Kidney tubule cell (primary cell): ENCODE measurements at regions not wholly inside any gene's neighbourhood (a gene's known extent, or its start where the extent isn't known, plus 50 kb on each side); places are given as distances from the start of the nearest gene placed in this dataset.
A peak's percentile ranks its signal among the peaks of the same experiment; 100 is the strongest.
"Not testable (repeated sequence)": the region's sequence is repeated elsewhere in the genome, so short reads cannot be mapped to it uniquely, and the experiment has no call there.

ENCODE experiments used
- DNase-seq: peaks from one replicate; pipeline ENCODE4 v3.0.0-alpha.2; 2018; ENCODE audit warnings: low spot score

DNA sequence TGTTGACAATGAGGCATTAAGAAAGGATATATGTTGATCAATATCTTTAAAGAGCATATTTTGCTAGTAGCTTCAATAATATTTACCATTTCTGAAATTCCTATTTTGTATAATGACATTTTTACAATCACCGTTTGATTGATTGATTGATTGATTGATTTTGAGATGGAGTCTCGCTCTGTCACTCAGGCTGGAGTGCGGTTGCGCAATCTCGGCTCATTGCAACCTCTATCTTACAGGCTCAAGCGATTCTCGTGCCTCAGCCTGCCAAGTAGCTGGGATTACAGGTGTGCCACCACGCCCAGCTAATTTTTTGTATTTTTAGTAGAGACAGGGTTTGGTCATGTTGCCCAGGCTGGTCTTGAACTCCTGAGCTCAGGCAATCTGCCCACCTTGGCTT is 150.9 kb upstream of the TEX13D start:
- not testable (repeated sequence) for DNase-seq

DNA sequence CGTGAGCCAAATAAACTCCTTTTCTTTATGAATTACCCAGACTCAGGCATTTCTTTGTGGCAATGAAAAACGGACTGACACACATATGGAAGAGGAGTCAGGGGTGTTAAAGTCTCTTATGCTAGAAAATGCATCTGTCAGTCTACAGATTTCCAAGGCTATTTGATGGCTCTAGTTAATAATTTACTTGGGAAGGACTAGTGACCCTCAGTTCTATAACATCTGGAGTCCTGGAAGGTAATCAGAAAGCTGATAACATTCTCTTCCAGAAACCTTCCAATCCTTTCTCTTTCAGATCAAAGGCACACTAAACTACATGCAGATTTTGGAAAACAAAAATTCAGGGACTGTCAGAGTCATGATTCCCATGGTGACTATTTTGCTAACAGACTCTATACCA is 142.0 kb upstream of the TEX13D start:
- no peak for DNase-seq

DNA sequence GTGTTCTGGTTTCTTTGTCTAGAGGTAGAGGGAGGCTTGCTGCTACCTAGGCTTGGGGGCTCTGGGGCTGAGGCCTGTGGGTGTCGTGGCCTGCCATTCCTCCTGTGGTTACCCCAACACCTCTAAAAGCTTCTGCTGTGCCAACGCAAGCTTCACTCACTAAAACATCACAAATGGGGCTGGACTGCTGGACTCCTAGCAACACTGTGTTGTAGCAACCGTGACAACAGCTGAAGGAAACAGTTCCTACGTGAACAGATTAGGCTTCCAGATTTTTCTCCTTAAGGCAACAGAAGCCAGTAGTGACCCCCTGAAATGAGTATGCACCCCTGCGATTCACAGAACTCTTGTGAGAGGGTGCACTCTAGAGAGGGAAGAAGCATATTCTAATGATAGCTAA is 138.3 kb upstream of the TEX13D start:
- DNase-seq: no peak

DNA sequence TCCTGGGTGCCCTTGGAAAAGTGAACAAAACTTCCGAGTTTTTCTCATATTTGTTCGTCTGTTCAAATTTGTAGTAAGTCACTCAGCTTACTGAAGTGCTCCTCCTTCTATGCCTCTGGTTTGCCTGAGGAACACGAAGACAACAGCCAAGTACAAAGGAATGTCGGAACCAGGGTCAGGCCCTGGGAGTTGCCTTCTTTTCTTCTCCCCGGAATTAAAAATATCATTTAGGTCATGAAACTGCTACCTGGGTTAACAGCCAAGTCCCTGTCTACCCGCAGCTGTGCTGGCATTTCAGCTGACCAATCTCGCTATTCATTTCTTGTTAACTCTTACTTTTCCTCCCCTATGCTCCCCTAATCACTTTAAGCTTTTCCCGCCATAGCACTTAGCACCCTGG is 137.6 kb upstream of the TEX13D start:
- DNase-seq: no peak

DNA sequence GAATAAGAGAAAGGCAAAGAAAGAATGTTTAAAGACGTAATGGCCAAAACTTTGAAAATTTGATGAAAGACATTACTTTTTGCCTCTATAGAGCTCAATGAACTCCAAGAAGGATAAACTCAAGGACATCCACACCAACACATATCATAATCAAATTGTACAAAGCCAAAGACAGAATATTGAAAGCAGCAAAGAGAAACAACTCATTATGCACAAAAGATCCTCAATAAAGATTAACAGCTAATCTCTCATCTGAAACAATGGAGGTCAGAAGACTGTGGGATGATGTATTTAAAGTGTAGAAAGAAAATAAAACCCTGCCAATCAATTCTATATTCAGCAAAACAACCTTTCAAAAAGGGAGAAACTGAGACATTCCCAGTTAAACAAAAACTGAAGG is 129.1 kb upstream of the TEX13D start:
- DNase-seq: no peak

DNA sequence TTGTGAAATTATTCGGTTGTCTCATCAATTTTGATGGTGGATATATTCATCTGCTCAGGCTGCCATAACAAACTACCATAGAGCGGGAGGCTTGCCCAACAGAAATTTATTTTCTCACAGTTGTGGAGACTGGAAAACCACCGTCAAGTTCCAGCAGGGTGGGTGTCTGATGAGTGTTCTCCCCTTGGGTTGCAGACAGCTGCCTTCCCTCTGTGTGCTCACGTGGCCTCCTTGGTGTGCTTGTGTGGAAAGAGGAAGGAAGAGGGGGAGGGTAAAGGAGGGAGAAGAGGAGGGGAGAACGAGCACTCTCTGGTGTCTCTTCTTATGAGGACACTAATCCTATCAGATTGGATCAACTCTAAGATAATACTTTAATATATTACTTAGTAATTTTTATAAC is 123.8 kb upstream of the TEX13D start:
- DNase-seq: no peak

DNA sequence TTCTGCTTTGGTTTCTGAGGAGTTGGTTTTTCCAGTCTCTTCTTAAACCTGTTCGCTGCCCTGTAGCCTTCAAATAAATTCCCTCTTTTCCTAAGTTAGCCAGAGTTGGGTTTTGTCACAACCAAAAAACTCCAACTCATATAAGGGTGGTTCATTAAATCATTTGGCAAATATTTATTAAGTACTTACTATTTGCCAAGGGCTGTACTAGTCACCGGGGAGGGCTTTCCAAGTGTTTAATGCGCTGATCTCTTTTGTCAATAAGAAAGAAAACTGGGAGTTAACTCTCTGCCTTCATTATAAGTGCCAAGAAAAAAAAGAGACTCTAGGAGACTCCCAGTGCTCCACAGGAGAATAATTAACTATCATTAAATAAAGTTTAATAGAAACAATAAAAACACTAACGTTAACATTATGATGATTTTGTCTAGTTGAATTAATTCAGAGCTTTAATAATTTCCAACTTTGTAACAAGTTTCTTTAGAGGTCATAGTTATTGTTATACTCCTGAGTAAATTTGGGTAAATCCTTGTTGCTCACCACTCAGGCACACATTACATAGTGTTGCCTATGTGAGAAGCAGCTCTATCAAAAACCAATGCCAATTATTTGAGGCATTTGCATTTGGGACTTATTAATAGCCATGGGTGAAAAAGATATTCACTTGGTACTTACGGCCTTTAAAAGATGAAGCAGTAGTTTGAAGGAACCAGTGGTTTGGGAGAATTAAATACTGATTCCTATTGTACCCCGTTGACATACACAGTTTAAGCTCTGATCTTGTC is 122.5 kb upstream of the TEX13D start:
- no peak for DNase-seq

DNA sequence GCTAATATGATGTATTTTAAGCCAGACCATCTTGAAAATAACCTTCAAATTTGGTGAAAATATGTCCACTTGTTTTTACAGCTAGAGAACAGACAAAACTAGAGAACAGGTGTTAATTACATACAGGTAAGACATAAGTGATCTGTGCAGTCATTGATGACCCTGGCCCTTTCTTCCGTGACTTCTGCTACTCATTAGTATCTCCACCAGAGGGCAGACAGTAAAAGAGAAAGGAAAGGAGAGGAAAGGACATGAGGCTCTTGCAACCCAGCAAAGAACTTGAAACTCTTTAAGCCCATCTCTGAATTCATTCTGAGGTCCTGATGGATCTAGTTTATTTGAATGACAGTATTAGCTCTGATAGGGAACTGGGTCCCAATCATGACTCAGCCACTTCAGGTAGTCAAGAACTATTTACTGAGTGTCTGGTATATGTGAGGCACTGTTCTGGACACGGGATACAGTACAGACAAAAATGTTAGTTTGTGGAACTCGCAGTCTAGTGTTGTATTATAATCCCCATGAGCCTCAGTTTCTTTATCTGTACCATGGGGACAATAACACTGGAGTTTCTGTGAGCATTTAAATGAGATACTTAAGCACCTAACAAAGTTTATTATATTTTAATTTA is 121.0 kb upstream of the TEX13D start:
- DNase-seq: peak; percentile 46

DNA sequence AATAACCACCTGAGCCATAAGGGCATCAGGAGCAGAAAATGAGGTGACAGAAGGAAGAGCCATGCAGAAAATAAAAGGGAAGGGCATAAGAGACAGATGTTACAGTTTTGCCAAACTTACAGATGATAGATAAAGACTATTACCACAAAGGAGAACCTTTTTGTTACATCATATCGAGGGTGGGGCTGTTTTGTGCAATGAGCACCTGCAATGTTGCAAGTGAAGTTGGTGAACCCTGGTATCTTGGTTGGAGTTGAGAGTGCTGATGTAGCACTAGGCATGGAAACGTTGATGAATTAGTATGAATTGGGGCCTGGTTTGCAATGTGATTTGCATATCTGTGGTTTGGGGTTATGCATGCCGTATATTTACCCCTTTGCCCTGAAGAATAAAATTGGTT is 119.8 kb upstream of the TEX13D start:
- DNase-seq: no peak

DNA sequence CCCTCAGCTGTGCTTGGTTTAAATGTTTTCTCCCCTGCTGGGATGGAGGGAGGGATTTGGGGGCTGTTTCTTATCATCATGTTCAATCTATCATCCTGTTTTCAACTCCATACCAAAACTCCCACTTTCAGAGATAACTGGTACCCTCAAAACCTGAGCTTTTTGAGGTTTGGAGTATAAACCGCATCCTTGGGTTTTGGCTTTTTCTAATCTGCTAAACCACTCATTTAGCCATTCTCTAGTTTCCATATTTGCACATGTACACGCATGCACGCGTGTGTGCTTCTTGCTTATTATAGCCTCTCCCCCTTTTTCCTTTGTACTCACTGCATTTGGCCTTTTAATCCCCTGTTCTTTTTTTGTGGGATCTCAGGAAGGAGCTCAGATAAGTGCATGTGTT is 116.7 kb upstream of the TEX13D start:
- no peak for DNase-seq

DNA sequence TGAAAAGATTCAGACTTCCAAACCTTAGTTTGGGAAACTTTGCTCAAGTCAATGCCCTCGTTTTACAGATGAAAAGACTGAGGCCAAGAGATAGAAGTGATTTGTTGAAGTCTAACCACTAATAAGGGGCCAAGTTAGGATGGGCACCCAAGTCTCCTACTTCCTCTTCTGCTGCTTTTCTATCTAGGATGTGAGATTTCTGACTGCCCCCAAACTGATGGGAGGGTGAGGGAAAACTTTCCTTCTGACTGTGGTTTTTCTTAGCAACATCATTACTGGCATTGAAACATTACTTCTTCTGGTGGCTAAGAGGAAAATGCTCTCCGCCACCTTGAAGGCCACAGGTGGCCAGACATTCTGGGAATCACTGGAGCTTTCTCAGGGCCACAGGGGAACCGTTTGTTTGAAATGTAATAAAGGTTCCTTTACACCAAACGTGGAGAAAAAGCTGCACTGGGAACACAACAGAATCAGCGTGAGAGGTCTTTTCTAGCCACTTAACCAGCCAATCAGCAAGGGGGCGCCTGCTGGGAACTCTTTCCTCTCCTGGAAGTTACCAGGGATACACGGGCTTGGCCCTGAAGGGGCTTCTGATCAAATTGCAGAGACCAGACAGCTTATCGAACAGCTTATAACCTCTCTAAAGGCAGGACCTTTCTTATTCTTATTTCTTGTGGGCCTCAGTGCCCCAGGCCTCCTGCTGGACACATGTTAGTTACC is 115.9 kb upstream of the TEX13D start:
- DNase-seq: no peak

DNA sequence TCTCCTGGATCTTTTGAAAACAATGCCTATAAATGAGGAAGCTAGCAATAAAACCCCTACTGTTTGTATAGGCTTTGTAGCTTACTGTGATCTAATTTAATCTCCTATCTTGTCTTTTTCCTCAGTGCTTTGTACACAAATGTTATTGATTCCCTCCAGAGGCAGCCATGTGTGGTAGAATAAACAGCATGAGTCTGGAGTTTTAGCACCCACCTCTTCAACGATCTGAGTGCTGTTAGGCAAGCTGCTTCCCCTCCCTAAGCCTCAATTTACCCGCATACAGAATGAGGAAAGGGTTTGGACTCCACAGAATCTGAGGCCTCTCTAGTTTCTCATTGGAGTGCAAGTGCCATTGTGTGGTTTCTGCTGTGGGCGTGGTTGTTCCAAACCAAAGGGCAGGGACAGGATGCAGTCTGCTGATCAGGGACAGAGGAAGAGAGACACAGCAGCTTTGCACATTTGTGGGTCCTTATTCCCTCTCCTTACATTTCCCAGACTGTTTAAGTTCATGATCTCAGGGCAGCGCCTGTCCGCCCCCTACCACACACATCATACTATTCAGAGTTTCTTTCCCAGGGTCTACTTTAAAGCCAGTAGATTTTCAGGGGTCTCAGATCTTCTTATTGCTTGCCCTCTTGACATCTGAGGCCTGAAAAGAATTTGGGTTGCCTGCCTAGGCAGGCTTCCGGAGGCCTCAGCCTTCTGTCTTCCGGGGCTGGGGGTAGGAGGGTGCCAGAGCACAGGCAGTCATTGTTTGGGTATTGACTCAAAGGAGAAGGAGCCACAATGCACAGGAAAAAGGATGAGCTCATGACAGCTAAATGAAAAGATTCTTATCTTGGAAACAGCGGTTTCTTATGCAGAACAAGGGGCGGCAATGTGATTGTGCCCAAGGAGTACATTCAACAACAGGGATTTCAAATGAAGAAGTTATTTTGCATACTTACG is 114.9 kb upstream of the TEX13D start:
- DNase-seq: peak; percentile 34

DNA sequence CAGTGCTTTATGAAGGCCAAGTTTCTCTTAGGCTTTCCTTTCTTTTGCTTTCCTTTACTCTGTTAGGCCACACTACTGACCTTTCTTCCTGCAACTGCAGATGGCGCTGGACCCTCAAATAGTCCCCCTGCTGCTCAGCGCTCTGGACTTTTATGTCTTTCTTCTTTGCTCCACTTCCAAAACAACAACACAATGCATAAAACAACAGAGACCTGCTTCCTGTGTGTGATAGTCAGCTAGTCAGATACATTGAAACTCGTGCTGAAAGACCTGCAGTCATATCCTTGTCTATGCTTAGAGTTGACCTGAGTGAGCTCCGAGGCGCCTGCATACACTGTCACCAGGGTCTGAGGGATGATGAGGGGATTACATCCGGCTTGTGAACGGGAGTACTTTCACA is 108.9 kb upstream of the TEX13D start:
- no peak for DNase-seq

DNA sequence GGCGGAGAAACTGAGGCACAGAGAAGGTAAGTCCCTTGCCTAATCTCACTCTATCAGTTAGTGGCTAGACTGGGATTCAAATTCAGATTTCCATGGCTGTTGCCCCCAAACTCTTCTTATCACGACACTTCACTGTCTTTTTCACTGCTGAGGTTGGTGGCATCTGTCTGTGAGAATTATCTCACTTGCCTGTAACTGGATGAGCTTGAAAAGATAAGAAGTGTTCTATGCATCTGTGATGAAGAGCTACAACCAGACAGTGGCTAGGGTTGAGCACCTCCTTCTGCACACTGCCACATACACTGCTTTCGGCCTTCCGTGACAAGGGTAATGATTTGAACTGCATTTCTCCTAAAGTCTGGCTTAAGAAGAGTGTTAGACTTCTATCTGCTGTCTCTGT is 107.9 kb upstream of the TEX13D start:
- no peak for DNase-seq

DNA sequence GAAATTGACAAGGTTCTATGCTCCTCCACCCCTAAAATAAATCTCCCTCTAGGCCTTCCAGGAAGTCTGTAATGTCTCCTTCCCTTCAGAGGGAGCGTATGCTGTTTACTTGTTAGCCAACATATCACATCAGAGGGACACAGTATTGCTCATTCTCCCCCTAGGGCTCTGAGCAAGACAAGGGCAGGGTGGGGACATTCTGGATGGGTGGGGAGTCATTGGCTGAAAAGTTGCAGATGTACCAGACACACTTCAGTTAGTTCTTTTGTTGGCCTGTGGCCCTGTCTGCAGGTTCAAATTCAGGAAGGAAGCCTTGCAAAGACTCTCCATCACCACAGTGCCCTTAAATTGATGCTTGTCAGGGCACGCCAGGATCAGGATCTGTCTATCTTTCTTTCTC is 106.3 kb upstream of the TEX13D start:
- no peak for DNase-seq

DNA sequence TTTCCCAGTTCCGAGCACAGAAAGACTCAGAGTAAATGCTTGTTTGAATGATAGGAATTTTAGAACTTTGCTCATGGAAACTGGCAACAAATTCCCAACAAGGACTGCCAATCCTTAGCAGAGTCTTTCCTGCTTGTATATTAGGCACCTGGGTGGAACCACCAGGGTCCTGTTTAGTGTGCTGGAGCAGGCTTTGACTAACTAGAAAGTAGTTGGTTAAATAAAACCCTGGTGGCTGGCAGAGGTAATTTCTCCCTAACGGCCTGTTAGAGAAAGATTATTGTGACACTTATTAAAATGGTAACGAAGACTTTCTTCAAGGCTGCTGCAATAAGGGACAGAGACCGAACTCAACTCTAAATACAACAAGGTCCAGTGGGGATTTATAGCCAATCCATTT is 103.6 kb upstream of the TEX13D start:
- DNase-seq: no peak

DNA sequence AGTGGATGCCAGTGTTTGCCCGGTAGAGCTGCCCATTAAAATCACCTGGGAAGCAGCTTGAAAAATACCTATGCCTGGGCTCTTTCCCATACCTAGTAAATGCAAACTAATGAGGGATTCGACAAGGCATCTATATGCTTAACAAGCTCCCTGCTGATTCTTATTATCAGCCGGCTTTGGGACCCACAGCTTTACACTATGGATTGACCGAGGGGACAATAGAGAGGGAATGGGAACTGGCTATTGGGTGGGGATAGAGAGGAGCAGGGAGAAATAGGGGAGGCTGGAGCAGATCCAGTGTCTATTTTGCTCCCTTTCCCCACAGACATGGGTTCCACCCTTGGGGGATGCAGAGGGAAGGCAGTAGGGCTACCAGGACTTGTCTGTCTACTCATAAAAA is 103.1 kb upstream of the TEX13D start:
- no peak for DNase-seq

DNA sequence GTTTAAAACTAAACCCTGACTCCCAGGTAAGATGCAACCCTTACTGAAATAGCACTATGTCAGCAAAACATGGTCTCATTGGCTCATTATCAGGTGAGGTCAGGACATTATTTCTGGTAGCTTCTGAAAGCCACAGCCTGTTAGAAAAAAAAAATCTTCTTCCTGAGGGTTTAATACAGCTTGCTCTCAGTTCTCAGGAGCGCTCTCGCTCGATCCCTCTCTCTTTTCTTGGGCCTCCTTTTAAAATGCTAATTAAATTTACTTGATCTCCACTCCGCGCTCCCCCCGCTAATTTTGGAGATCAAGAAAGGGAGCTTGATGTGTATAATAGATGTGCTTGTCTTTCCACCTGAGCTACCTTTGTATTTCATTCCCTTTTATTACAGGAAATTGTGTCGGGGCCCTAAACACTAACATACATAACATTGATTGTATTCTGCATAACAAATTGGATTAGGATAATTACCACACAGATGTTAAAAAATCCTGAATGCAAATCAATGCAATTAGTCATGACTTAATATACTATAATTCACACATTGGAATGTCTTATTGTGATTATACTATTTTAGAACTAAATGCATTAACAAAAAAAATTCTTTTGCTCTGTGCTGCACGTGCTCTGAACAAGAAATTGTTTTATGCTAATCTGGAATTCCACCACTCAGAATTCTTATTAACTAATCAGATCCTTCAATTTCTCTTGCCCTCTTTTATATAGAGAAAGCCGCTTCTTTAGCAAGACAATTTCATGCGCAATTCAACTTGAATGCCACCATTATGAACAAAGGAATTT is 101.6 kb upstream of the TEX13D start:
- DNase-seq: no peak

DNA sequence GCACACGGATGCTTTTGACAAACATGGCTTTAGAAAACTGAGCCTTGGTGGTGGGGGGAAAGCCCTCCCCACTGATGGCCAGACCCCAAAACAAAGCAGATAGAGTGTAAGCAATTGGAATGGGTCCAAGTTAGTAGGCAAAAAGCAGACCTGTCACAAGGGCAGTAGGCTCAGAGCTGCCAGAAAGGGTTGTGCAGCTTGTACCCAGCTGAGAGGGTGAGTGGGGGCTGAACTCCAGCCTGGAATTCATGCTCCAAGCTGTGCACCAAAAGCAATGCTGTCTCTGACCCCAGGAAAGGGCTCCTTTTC is 101.1 kb upstream of the TEX13D start:
- DNase-seq: no peak

DNA sequence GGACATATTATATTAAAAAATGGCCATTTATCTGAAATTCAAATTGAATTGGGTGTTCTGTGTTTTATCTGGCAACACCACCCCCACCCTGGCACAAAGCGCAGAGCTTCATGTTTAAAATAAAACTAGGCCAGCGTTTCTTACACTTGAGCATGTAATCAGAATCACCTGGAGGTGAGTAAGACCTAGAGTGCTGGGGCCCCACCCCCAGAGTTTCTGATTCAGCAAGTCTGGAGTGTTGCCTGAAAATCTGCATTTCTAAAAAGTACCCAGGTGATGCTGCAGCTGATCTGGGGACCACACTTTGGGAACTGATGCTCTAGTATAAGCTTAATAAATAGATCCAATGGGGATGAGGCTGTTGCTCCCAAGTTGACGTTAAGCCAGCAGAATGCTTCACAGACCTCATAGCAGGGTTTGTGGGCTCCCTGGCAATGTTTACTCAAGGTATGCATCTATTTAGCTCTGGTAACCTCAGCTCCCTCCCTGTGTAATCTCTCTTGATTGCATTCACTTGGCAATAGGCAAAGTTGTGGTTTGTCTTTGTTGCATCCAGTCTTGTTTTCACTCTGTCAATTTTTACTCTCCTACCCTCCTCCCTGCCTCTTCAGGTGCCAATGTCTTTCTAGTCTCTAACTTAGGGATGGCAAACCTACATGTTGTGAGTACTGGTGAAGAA is 99.8 kb upstream of the TEX13D start:
- DNase-seq: no peak

DNA sequence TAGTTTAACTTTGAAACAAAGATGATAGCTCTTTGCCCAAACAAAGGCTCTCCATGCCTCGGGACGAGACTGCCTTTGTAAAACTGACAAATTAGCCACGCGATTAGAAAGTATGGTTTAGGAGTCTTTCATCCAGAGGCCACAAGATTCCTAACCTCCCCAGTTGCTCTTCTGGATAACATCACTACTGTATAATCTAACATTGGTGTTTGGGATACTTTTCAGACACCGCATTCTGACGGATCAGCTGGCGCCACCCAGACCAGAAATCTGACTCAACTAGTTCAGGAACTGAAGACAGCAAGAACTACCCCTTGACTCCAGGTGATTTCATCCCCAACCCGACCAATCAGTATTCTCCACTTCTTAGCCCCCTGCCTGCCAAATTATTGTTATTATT is 98.1 kb upstream of the TEX13D start:
- no peak for DNase-seq
